IMR-90 (cell line): ENCODE measurements at regions not wholly inside any gene's neighbourhood (a gene's known extent, or its start where the extent isn't known, plus 50 kb on each side); places are given as distances from the start of the nearest gene placed in this dataset.

ENCODE experiments used
- ATAC-seq: fragments of 200-7000 bp; cut with Tn5 transposase; 2 replicates; pipeline ENCODE4 v1.9.1; 2020; ENCODE audit warnings: low read depth, mild to moderate bottlenecking, moderate library complexity
- BruUV-seq: library from RNA; stranded (reverse); fragments of 400-500 nt; replicated peaks from 2 replicates; lab custom pipeline; 2021; lab: Mats Ljungman, UMichigan
- CTCF ChIA-PET: fragments of 300-600 bp; formaldehyde crosslinking; extraction: SDS; loops from one replicate; lab custom pipeline; 2021; ENCODE audit warnings: antibody characterized with exemption; lab: Yijun Ruan, JAX
- POLR2A ChIA-PET: fragments of 300-600 bp; sonication (Branson Sonifier 250); formaldehyde crosslinking; loops from one replicate; lab custom pipeline; 2022; ENCODE audit warnings: antibody characterized with exemption; ENCODE audit not compliant: unreplicated experiment; lab: Charles Lee
- DNase-seq: peaks from one replicate; pipeline ENCODE4 v3.0.0; 2013
- H2AFZ ChIP-seq: replicated peaks from 2 replicates; pipeline ENCODE3; 2013; ENCODE audit warnings: low read length, mild to moderate bottlenecking; ENCODE audit not compliant: poor library complexity
- H2AK5ac ChIP-seq: 2 replicates; pipeline ENCODE4 v1.6.1; 2013; ENCODE audit warnings: low read depth, low read length, inconsistent platforms
- H2AK9ac ChIP-seq: replicated peaks from 2 replicates; pipeline ENCODE3; 2013; ENCODE audit warnings: mild to moderate bottlenecking, low read depth, low read length, moderate library complexity; ENCODE audit not compliant: poor library complexity
- H2BK120ac ChIP-seq: 2 replicates; pipeline ENCODE4 v1.6.1; 2013; ENCODE audit warnings: low read depth, low read length, inconsistent platforms
- H2BK15ac ChIP-seq: 3 replicates; pipeline ENCODE4 v1.6.1; 2013; ENCODE audit warnings: low read depth, low read length, inconsistent platforms
- H2BK20ac ChIP-seq: 2 replicates; pipeline ENCODE4 v1.6.1; 2013; ENCODE audit warnings: low read depth, mild to moderate bottlenecking, inconsistent platforms, low read length, moderate library complexity
- H2BK5ac ChIP-seq: 2 replicates; pipeline ENCODE4 v1.6.1; 2013; ENCODE audit warnings: mild to moderate bottlenecking, low read depth, low read length, inconsistent platforms; ENCODE audit not compliant: poor library complexity, severe bottlenecking
- H3K14ac ChIP-seq: replicated peaks from 2 replicates; pipeline ENCODE4 v1.6.1; 2013; ENCODE audit warnings: low read depth, low read length, inconsistent platforms
- H3K18ac ChIP-seq: 2 replicates; pipeline ENCODE4 v1.6.1; 2013; ENCODE audit warnings: low read depth, low read length, control low read depth
- H3K23ac ChIP-seq: 2 replicates; pipeline ENCODE4 v1.6.1; 2013; ENCODE audit warnings: low read depth, low read length, inconsistent platforms
- H3K27ac ChIP-seq: 2 replicates; pipeline ENCODE4 v1.5.1; 2013; ENCODE audit warnings: mild to moderate bottlenecking, control low read depth, low read length; ENCODE audit not compliant: insufficient read depth
- H3K27me3 ChIP-seq: 2 replicates; pipeline ENCODE4 v1.6.1; 2013; ENCODE audit warnings: low read length; ENCODE audit not compliant: control insufficient read depth, insufficient read depth
- H3K36me3 ChIP-seq: 2 replicates; pipeline ENCODE4 v1.6.1; 2013; ENCODE audit warnings: low read length, mixed read lengths; ENCODE audit not compliant: control insufficient read depth, insufficient read depth
- H3K4ac ChIP-seq: 2 replicates; pipeline ENCODE4 v1.6.1; 2013; ENCODE audit warnings: low read depth, low read length, inconsistent platforms
- H3K4me1 ChIP-seq: 2 replicates; pipeline ENCODE4 v1.6.1; 2013; ENCODE audit warnings: low read length, mixed read lengths; ENCODE audit not compliant: control insufficient read depth, insufficient read depth
- H3K4me2 ChIP-seq: 2 replicates; pipeline ENCODE4 v1.6.1; 2013; ENCODE audit warnings: low read depth, mild to moderate bottlenecking, control low read depth, low read length, moderate library complexity
- H3K4me3 ChIP-seq: 2 replicates; pipeline ENCODE4 v1.5.1; 2013; ENCODE audit warnings: low read depth, mild to moderate bottlenecking, control low read depth, low read length, moderate library complexity; ENCODE audit not compliant: insufficient read depth
- H3K56ac ChIP-seq: 2 replicates; pipeline ENCODE4 v1.6.1; 2013; ENCODE audit warnings: low read length, inconsistent platforms; ENCODE audit not compliant: insufficient read depth; ENCODE audit errors: extremely low read depth
- H3K79me1 ChIP-seq, 2 experiments: 2 replicates each; pipeline ENCODE4 v1.6.1; 2013; ENCODE audit warnings: low read length in 2 of 2, inconsistent platforms in 1 of 2, low read depth in 1 of 2
- H3K9ac ChIP-seq: 2 replicates; pipeline ENCODE4 v1.6.1; 2013; ENCODE audit warnings: low read depth, low read length, control low read depth
- H3K9me1 ChIP-seq: 2 replicates; pipeline ENCODE4 v1.6.1; 2013; ENCODE audit warnings: low read length, inconsistent platforms; ENCODE audit not compliant: insufficient read depth
- H3K9me3 ChIP-seq: 2 replicates; pipeline ENCODE4 v1.6.1; 2013; ENCODE audit warnings: low read length; ENCODE audit not compliant: control insufficient read depth, insufficient read depth
- H4K20me1 ChIP-seq: 2 replicates; pipeline ENCODE4 v1.6.1; 2013; ENCODE audit warnings: low read length, inconsistent platforms; ENCODE audit not compliant: insufficient read depth
- H4K5ac ChIP-seq: 2 replicates; pipeline ENCODE4 v1.6.1; 2013; ENCODE audit warnings: mild to moderate bottlenecking, low read depth, low read length, control low read depth
- H4K8ac ChIP-seq, 2 experiments: 2 replicates each; pipeline ENCODE4 v1.6.1; 2013; ENCODE audit warnings: low read depth in 2 of 2, low read length in 2 of 2, control low read depth in 1 of 2, inconsistent platforms in 1 of 2
- H4K91ac ChIP-seq: 2 replicates; pipeline ENCODE4 v1.6.1; 2013; ENCODE audit warnings: low read depth, low read length, inconsistent platforms; ENCODE audit not compliant: insufficient read depth
- BHLHE40 ChIP-seq: fragments of 150-350 bp; IDR thresholded peaks from 2 replicates; pipeline ENCODE4 v1.6.1; 2016; ENCODE audit warnings: mild to moderate bottlenecking, low read depth, low read length
- CHD1 ChIP-seq: IDR thresholded peaks from 2 replicates; pipeline ENCODE4 v1.6.1; 2012; ENCODE audit warnings: low read depth, low read length, improper control_type of control experiment
- CTCF ChIP-seq: conservative IDR thresholded peaks from 2 replicates; pipeline ENCODE4 v1.5.1; 2012; ENCODE audit warnings: mild to moderate bottlenecking, low read depth, low read length, improper control_type of control experiment
- MAFK ChIP-seq: IDR thresholded peaks from 2 replicates; pipeline ENCODE4 v1.6.1; 2012; ENCODE audit warnings: low read depth, low read length, improper control_type of control experiment
- POLR2A ChIP-seq: IDR thresholded peaks from 2 replicates; pipeline ENCODE4 v1.6.1; 2012; ENCODE audit warnings: mild to moderate bottlenecking, low read depth, low read length
- RCOR1 ChIP-seq: IDR thresholded peaks from 2 replicates; pipeline ENCODE4 v1.6.1; 2012; ENCODE audit warnings: mild to moderate bottlenecking, low read length, improper control_type of control experiment; ENCODE audit not compliant: insufficient replicate concordance
- SMC3 ChIP-seq: fragments of 150-350 bp; IDR thresholded peaks from 2 replicates; pipeline ENCODE4 v1.6.1; 2016; ENCODE audit warnings: low read depth, mild to moderate bottlenecking, antibody characterized with exemption, low read length, moderate library complexity
- USF2 ChIP-seq: fragments of 150-350 bp; IDR thresholded peaks from 2 replicates; pipeline ENCODE4 v1.6.1; 2017; ENCODE audit warnings: mild to moderate bottlenecking, antibody characterized with exemption, low read length, low read depth
- whole genome bisulfite sequencing, 2 experiments: methylation state at CpG; one replicate each; pipeline versions ENCODE4 v1.1.5 to v1.1.7; 2013; ENCODE audit warnings: missing lambda C conversion rate in 2 of 2; ENCODE audit not compliant: insufficient read length in 1 of 2; ENCODE audit errors: extremely low coverage in 2 of 2; 5-methylcytosine and 5-hydroxymethylcytosine counted together
- dilution Hi-C: fragments of 300-500 bp; cut with HindIII; formaldehyde crosslinking; loops from one replicate; pipeline ENCODE4 v1.14.3; 2018; ENCODE audit warnings: low sequenced_read_pairs; ENCODE audit not compliant: unreplicated experiment
- in situ Hi-C: fragments of 300-500 bp; cut with MboI; formaldehyde crosslinking; loops from 3 replicates; pipeline ENCODE4 v1.14.3; 2019; ENCODE audit warnings: low sequenced_read_pairs, inconsistent platforms, mixed read lengths
- intact Hi-C: fragments of 100-400 bp; cut with micrococcal nuclease; formaldehyde crosslinking; loops from 2 replicates; pipeline ENCODE4 v1.10.0; 2022

- intact Hi-C loops = no loop called here
- TF ChIP-seq CHD1 (no peak), BHLHE40 (no peak), SMC3 (no peak), CTCF (no peak), USF2 (no peak), RCOR1 (no peak), POLR2A (no peak), MAFK (no peak)
Observed at GRCh38 chr16:64470916-64471315, 650.9 kb downstream of the CDH11 start.

More at GRCh38 chr16:64470916-64471315, 650.9 kb downstream of the CDH11 start:
- H2BK5ac ChIP-seq = no peak overlapping the region
- no peak overlapping the region for H3K9ac ChIP-seq
- H3K14ac ChIP-seq = no peak overlapping the region
- H4K8ac ChIP-seq = no peak overlapping the region
- no peak overlapping the region for H4K91ac ChIP-seq
- H3K27ac ChIP-seq = no peak overlapping the region
- H3K36me3 ChIP-seq = no peaks in the 10 kb centered on the region
- H2BK120ac ChIP-seq = no peak overlapping the region
- no peak overlapping the region for H2AK5ac ChIP-seq
- no peak overlapping the region for H2BK20ac ChIP-seq
- H3K56ac ChIP-seq = no peak overlapping the region
- H3K4ac ChIP-seq = no peak overlapping the region
- no peak overlapping the region for H3K18ac ChIP-seq
- no peaks in the 10 kb centered on the region for H4K20me1 ChIP-seq
- BruUV-seq = no TSS peak
- no peaks in the 10 kb centered on the region for H3K27me3 ChIP-seq
- no peaks in the 10 kb centered on the region for H3K79me1 ChIP-seq
- ChIA-PET CTCF (no interaction called here), POLR2A (no interaction called here)
- H3K23ac ChIP-seq = no peak overlapping the region
- H2AK9ac ChIP-seq = no peak overlapping the region
- dilution Hi-C loops = no loop called here
- ATAC-seq = no peak
- H3K4me1 ChIP-seq = no peaks in the 10 kb centered on the region
- no peak overlapping the region for H2BK15ac ChIP-seq
- H3K4me2 ChIP-seq = no peak overlapping the region
- H2AFZ ChIP-seq = no peak overlapping the region
- H4K5ac ChIP-seq = no peak overlapping the region
- no peaks in the 10 kb centered on the region for H3K9me1 ChIP-seq
- in situ Hi-C loops = loop anchor here (25.0 kb wide), 2 partner anchors 384 to 1109 kb away; no protein-coding TSS in a partner anchor
- DNase-seq = no peak
- no CpG with 5 or more reads among the region's 2 CpGs for WGBS, 2 experiments
- H3K9me3 ChIP-seq = no peaks in the 10 kb centered on the region
- H3K4me3 ChIP-seq = no peak overlapping the region
